Central memory CD4-positive, alpha-beta T cell (primary cell): ENCODE measurements at regions not wholly inside any gene's neighbourhood (a gene's known extent, or its start where the extent isn't known, plus 50 kb on each side); places are given as distances from the start of the nearest gene placed in this dataset.
"Not testable (repeated sequence)": the region's sequence is repeated elsewhere in the genome, so short reads cannot be mapped to it uniquely, and the experiment has no call there.

Experiments used
- DNase-seq: peaks from one replicate; pipeline ENCODE4 v3.0.0; 2022

DNA sequence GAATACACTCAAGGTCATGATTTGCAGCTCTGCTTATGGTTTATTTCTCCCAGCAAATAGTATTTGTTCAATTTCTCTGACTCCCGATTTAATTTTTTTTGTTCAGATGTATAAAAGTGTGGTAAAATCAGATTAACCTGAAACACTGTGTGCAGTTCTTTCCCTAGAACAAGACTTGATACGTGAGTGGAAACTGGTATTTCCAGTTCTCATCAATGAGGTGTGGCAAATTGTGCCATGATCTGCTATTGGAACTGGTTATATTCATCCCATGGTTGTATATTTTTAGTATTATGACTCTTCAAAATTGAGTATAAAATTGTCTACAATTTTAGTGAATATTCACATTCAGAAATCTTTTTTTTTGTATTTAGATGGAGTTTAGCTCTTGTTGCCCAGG is 76.8 kb upstream of the IVNS1ABP start:
- DNase-seq, result no peak

DNA sequence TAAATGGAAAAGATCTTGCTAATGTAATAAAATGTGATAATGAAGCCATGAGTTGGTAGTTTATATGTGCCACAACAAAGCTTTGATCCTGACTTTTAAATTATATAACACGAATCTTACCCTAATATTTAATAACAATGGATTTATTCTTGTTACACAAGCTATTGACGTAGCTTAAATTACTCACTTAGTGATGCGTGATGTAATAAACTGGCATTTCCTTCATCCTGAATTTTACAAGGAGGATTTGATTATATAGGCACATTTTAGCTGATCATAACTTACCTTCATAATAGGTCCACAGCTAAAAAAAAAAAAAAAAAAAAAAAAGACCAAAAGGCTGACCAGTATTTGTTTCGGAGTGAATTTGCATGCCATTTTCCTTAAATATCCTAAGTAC is 76.2 kb upstream of the IVNS1ABP start:
- DNase-seq, result no peak

DNA sequence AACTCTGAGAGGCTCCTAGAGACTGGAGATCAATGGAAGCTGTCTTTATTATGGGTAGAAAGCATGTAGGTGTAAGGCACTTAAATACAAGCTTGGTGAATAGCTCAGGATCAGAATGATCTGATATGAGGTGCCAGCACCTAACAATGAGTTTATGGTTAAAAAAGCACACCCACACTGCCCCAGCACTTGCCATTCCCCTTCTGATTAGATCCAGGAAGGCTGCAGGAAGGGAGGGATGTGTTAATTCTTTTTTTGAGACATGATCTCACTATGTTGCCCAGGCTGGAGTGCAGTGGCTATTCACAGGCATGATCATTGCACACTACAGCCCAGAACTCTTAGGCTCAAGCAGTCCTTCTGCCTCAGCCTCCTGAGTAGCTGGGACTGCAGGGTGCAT is 71.8 kb upstream of the IVNS1ABP start:
- no peak for DNase-seq

DNA sequence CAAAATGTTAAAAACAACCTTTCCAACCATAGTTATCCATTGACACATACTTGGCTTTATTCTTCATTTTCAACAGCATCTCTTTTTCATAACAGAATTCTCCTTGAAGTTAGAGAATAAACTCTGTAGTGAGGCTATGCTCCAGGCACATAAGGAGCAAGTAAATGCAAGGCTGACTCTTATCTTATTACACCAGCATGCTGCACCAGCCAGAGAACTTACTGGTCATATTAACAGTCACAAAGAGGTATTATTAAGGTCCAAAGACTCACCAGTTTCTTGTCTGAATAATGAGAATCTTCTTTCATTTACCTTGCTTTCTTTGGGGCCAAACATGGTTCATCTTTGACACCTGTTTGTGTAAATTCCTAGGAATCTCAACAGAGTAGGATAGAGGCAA is 71.3 kb upstream of the IVNS1ABP start:
- DNase-seq, result no peak

DNA sequence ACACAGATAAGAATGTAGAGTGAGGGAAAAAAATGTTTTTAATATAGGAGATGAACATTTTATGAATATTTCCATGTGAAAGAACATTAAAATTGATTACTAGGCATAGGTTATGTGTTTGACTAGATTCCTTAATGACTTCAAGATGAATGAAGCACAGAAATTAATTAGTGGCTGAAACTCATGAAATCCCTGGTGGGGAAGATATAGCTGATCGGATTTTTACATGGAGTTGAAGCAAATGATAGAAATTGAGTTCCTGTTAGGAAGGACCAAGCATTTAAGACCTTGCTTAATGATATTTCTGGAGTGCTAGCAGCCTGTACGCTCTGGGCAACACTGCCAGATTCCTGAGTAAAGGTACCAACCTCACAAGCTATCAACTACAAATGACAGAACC is 68.9 kb upstream of the IVNS1ABP start:
- DNase-seq, result no peak

DNA sequence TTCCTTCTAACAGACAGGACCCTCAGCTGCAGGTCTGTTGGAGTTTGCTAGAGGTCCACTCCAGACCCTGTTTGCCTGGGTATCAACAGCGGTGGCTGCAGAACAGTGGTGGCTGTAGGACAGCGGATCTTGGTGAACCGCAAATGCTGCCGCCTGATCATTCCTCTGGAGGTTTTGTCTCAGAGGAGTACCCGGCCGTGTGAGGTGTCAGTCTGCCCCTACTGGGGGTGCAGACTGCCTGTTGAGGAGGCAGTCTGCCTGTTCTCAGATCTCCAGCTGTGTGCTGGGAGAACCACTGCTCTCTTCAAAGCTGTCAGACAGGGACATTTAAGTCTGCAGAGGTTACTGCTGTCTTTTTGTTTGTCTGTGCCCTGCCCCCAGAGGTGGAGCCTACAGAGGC is 66.8 kb upstream of the IVNS1ABP start:
- DNase-seq, result not testable (repeated sequence)

DNA sequence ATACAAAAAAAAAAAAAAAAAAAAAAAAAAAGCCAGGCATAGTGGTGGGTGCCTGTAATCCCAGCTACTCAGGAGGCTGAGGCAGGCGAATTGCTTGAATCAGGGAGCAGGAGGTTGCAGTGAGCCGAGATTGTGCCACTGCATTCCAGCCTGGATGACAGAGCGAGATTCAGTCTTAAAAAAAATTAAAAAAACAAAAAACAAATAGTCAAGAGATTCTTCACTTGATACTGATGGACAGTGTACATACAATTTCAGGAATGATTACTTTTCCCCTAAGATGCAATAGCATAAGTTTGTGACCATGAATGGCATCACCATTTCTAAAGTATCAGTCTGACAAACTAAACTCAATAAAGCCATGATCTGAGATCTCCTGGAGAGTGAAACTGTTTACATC is 60.8 kb upstream of the IVNS1ABP start:
- no peak for DNase-seq

DNA sequence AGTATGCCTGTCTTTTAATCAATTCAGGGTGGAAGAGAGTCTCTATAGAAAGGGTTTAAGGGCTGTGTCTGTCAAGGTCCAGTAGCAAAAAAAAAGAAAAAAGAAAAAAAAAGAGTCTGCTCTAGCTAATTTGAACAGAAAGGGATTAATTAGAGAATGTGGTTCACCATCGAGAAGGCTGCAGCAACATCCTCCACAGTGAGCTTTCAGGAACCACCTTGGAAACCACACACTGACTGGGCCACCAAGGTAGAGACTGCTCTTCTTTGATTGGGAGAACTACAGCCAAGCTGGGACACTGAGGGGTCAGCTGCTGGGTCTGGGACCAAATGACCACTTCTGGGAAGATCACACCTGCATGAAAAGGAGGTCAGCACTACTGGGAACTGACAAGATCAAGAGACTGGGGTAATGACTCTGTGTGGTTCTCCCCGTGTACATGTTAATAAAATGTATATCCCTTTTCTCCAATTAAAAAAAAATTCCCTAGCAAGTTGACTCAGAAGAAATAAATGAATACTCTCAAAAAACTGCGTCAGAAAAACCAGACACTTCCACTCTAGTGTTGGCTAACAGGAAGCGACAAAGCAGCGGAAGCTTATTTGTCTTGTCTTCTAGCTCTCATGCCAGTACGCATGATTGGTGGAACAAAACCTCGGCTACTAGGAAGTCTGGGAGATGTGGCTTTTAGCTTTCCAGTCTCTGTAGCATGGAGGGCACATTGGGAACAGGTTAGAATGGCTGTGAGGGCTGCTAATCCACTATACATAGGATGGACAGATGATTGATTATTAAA is 60.0 kb upstream of the IVNS1ABP start:
- DNase-seq, result no peak

DNA sequence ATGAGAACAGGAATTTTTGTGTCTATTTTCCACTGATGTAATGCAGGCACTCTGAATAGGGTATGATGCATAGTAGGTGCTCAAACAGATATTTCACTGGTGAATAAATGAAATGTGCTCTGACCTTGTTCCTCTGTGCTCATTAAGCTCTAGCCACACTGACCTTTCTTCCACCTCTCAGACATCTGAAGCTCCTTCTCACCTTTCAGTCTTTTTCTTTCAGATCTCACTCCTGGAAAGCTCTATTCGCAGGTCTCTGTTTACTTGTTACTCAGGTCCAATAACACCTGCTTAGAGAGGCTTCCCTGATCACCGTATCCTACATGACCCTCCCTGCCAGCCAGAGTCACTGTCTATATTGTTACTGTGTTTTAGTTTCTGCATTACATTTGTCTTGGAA is 59.2 kb upstream of the IVNS1ABP start:
- no peak for DNase-seq

DNA sequence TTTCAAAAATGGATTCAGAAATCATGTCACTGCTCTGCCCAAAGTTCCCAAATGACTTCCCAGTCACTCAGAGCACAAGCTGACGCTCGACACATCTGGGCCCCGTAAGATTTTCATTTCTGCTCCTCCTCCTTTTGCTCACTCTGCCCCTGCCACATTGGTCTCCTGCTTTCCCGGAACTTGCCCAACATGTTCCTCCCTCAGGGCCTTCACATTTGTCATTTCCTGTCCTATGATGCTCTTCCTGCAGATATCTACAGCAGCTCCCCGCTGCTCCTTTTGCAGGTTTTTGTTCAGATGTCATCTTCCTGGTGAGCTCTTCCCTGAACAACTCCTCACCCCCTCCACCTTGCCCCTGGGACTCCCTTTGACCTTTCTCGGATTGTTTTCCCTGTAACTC is 58.5 kb upstream of the IVNS1ABP start:
- no peak for DNase-seq

DNA sequence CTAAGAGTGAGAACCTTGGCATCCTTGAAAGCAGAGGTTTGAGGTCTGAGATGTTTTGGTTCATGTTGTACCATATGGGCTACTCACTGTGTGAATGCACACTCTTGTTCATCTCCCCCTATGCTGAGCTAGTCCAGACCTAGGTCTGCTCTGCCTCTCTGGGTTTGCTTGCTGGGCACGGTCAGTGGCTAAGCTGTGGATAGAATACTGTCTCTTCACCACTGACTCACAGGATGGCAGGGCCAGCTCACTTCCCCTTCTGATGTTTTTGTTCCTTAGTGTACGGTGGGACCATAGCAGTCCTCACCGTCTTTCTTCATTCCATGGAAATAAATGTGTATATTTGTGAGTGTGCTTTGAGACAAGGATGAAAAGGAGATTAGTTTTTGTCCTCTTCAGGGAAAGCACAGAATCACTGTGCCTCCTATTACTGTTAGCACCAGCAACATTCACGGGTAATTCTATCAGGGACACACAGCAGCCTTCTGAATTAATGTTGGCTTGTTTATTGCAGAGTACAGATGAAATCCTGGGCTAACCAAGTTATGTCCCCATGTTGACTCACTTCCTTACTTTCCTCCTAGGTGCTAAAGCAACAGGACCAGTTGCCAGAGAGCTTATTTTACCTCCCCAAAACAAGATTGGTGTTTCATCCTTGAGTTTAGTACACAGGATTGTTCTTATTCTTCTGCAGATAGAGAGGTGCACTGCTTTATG is 56.9 kb upstream of the IVNS1ABP start:
- DNase-seq, result no peak

DNA sequence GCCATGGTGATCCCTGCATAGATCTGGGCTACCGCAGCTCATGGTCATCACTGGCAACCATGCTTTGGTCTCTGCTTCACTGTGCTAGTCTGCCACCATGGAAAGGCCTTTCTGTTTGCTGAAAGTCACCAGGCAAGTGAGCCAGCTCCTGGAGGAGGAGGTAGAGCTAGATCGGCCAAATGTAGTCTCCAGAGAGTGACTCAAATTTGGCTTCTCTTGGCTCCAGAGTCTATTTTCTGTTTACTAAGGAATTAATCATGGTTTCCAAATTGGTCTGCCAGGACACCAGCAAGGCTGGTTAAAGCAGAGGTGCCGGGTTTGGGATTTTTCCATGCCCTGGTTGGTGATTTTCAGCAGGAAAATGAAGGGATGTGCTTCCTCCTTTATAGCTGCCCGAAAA is 52.7 kb upstream of the IVNS1ABP start:
- DNase-seq, result no peak

DNA sequence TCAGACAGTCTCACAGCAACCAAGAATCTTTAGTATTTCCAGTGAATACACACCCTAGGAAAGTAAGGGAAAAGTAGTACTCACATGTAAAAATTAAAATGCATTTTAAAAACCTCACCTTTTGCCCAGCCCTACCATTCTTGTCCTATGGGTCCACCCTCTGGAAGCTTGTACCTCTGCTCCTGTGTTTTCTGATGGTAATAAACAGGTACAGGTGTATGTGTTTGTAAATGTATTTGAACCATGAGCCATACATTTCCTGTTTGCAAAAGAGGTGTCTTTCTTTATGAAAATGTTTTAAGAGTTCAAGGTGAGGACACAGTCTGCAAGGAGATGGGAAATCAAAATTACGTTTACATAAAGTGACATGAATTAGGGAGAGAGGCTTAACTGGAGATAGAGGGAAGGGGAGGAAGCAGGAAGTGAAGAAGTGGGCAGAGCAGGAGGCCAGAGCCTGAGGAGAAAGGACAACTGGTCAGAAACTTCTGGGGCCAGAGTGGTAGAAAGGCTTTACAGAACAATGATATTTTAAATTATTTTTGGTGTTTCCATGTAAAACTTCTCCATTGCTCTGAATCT is 52.0 kb upstream of the IVNS1ABP start:
- DNase-seq, result no peak

DNA sequence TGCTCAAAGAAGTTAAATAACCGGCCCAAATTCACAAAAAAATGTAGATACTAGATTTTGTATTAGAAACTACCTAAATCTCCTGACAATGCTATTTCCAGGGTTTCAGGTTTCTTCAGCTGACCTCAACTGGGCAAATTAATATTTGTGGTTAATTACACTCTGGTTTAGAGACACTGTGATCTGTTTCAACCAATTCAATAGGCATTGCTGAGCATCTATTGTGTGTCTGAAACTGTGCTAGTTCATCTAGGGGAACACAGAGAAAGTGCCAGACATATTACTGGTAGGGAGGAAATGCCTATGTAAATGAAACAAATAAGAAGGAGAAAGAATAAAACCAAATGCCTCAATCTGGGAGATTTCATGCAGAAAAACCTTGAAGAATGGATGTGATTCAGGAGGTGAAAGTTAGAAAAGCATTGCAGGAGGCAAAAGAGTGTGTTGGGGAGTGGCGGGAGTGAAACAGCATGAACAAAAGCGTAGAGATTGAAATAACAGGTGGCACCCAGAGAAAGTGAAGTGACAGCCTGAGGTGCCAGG is 51.3 kb upstream of the IVNS1ABP start:
- DNase-seq, result no peak

DNA sequence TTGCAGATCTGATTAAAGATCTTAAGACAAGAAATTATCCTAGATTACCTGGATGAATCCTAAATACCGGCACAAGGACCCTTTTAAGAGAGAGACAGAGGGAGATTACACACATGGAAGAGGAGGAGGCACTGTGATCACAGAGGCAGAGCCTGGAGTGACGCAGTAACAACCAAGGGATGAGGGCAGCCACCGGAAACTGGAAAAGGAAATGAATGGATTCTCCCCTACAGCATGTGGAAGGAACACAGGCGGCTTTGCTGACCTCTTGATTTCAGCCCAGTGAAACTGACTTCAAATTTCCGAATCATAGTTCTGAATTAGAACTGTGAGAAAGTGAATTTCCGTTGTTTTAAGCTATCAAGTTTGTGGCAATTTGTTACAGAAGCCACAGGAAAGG is 50.2 kb upstream of the IVNS1ABP start:
- no peak for DNase-seq
